ENCODE measurements at regions not wholly inside any gene's neighbourhood (a gene's known extent, or its start where the extent isn't known, plus 50 kb on each side); places are given as distances from the start of the nearest gene placed in this dataset.

GRCh38 chr2:71811157-71811556, 336.5 kb downstream of the CYP26B1 start:
- no peak for DNase-seq (ENCODE audit: low read depth)
- TF ChIP-seq CTCF (IDR thresholded peaks at IDR 0.05; ENCODE audit: low read length, missing control alignments): no peak
- H3K4me3 ChIP-seq (replicated peaks; ENCODE audit: low read depth, low read length): no peak overlapping the region

- no peak for DNase-seq (ENCODE audit: low read depth)
- TF ChIP-seq CTCF (IDR thresholded peaks at IDR 0.05; ENCODE audit: low read length, missing control alignments): no peak
- H3K4me3 ChIP-seq (replicated peaks; ENCODE audit: low read depth, low read length): no peak overlapping the region
These were observed 339.8 kb downstream of the CYP26B1 start for GRCh38 chr2:71807581-71808451.

GRCh38 chr2:71806432-71806831, 341.2 kb downstream of the CYP26B1 start:
- DNase-seq (ENCODE audit: low read depth): no peak
- TF ChIP-seq CTCF (IDR thresholded peaks at IDR 0.05; ENCODE audit: low read length, missing control alignments): no peak
- no peak overlapping the region for H3K4me3 ChIP-seq (replicated peaks; ENCODE audit: low read depth, low read length)

- TF ChIP-seq CTCF (IDR thresholded peaks at IDR 0.05; ENCODE audit: low read length, missing control alignments): peak; percentile 12
- no peak for DNase-seq (ENCODE audit: low read depth)
- H3K4me3 ChIP-seq (replicated peaks; ENCODE audit: low read depth, low read length): no peak overlapping the region
These were observed 343.3 kb downstream of the CYP26B1 start for GRCh38 chr2:71804281-71804751.

- no peak overlapping the region for H3K4me3 ChIP-seq (replicated peaks; ENCODE audit: low read depth, low read length)
- no peak for TF ChIP-seq CTCF (IDR thresholded peaks at IDR 0.05; ENCODE audit: low read length, missing control alignments)
- DNase-seq (ENCODE audit: low read depth): no peak
These were observed 344.3 kb downstream of the CYP26B1 start for GRCh38 chr2:71803398-71803797.

- no peak overlapping the region for H3K4me3 ChIP-seq (replicated peaks; ENCODE audit: low read depth, low read length)
- no peak for DNase-seq (ENCODE audit: low read depth)
- TF ChIP-seq CTCF (IDR thresholded peaks at IDR 0.05; ENCODE audit: low read length, missing control alignments): no peak
These were observed 345.1 kb downstream of the CYP26B1 start for GRCh38 chr2:71802556-71802955.

GRCh38 chr2:71801969-71802368, 345.7 kb downstream of the CYP26B1 start:
- H3K4me3 ChIP-seq (replicated peaks; ENCODE audit: low read depth, low read length): no peak overlapping the region
- TF ChIP-seq CTCF (IDR thresholded peaks at IDR 0.05; ENCODE audit: low read length, missing control alignments): peak; percentile 70
- DNase-seq (ENCODE audit: low read depth): peak; percentile 77
